Psoas muscle (tissue), 7 donors: ENCODE measurements at regions not wholly inside any gene's neighbourhood (a gene's known extent, or its start where the extent isn't known, plus 50 kb on each side); places are given as distances from the start of the nearest gene placed in this dataset.

Source experiments
- ATAC-seq, 4 donors: fragments of 200-7000 bp; cut with Tn5 transposase; one replicate each; pipeline ENCODE4 v1.9.1; 2020; ENCODE audit warnings: moderate library complexity in 3 of 4, mild to moderate bottlenecking in 2 of 4
- DNase-seq, 2 donors: peaks; one replicate each; pipeline ENCODE4 v3.0.0-alpha.2; 2020
- H3K27ac ChIP-seq: fragments of 200-600 bp; one replicate; pipeline ENCODE4 v1.8.0; 2022
- H3K27me3 ChIP-seq, 3 donors: fragments of 200-600 bp in 1 of 3; one replicate each; pipeline versions ENCODE4 v1.6.1 to v1.8.0; 2013 to 2022; ENCODE audit warnings: low read length in 2 of 3, mild to moderate bottlenecking in 2 of 3, moderate library complexity in 1 of 3; ENCODE audit not compliant: insufficient read depth in 3 of 3
- H3K36me3 ChIP-seq, 2 donors: fragments of 200-600 bp in 1 of 2; one replicate each; pipeline versions ENCODE4 v1.6.1 to v1.8.0; 2013 to 2022; ENCODE audit warnings: low read depth in 1 of 2, mild to moderate bottlenecking in 1 of 2, moderate library complexity in 1 of 2; ENCODE audit not compliant: insufficient read depth in 1 of 2
- H3K4me1 ChIP-seq: fragments of 200-600 bp; one replicate; pipeline ENCODE4 v1.8.0; 2022
- H3K4me3 ChIP-seq: fragments of 200-600 bp; one replicate; pipeline ENCODE4 v1.8.0; 2022; ENCODE audit warnings: mild to moderate bottlenecking
- H3K9me3 ChIP-seq: fragments of 200-600 bp; one replicate; pipeline ENCODE4 v1.8.0; 2022
- CTCF ChIP-seq: fragments of 200-600 bp; IDR thresholded peaks from one replicate; pipeline ENCODE4 v1.8.0; 2022; ENCODE audit warnings: antibody characterized with exemption
- WGBS, 3 donors: extraction: QIAGEN DNeasy Blood & Tissue Kit; methylation state at CpG; one replicate each; pipeline versions ENCODE4 v1.1.6 to v1.1.7; 2013; 5-methylcytosine and 5-hydroxymethylcytosine counted together
- intact Hi-C, 2 donors: fragments of 100-400 bp; cut with DNase I; formaldehyde crosslinking; loops; one replicate each; pipeline versions ENCODE4 v1.11.0 to v1.14.2; 2022
- donor health status: healthy with polysubstance abuse.
- donor health status: DM: no; HTN: no; CAD: no; lungs with moderate emphysema.
- donor health status: Bipolar disorder and iron deficiency.
- donor health status: healthy.
- donor health status: DM: yes; HTN: yes; CAD: no.
- donor health status: DM: no; HTN: no; CAD: no.
- donor health status: DM: yes; HTN: yes; CAD: no.

DNA sequence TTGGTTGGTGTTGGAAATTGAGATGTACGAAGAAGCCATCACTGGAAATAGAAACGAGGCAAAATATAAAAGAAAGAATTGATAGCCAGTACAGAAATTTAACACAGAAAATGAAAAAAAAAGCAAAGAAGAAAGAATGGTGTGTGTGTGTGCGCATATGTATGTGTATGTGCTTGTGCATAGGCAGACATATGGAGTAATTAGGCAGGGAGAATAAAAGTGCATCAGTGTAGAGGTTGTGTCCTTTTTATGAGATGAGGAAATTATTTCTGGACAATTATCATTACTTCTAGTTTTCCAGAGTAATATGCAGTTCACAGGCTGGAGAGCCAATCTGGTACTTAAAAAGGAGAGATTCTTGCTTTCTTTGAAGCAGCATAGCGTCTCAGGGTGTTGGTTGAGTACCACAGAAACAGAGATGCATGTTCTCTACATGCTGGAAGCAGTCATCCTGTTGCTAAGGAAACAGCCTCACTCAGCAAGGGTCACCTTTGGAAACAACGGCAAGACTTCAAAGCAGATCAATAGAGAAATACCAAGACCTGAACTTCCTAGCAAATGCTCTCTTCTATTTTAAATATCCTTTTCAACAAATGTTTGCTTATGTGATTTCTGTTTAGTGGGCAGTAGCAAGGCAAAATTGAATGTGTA is 172.7 kb downstream of the TAF11L14 start:
- no peak overlapping the region for H3K27ac ChIP-seq
- no peak for ATAC-seq
- TF ChIP-seq CTCF = no peak
- no peaks in the 10 kb centered on the region for H3K36me3 ChIP-seq
- no peaks in the 10 kb centered on the region for H3K27me3 ChIP-seq
- H3K4me1 ChIP-seq = no peaks in the 10 kb centered on the region
- H3K9me3 ChIP-seq = no peaks in the 10 kb centered on the region
- DNase-seq = no peak
- 63 to 72% (median 70%) methylated on average over 5 of the region's 5 CpGs for WGBS, 3 donors
- intact Hi-C loops = no loop called here
- H3K4me3 ChIP-seq = no peak overlapping the region

DNA sequence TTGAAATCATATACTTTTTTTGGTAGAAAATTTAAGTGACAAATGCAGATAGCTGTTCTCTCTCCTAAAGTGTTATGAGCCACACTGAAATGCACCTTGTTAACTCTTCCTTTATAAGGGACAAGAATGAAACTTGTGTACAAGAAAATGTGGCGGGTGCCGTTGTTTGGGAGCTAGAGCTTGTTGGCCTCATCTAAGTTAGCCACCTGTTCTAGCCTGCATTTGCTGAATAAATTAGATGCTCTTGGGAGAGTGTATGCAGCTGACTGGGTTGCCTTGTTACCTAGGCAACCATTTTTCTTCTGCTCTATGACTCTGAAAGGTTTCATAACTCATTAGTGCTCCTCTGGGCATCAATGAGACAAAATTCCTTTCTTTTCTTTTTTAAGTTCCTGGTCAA is 174.3 kb downstream of the TAF11L14 start:
- 22 to 30% (median 27%) methylated on average over 2 of the region's 2 CpGs for WGBS, 3 donors
- no peaks in the 10 kb centered on the region for H3K4me1 ChIP-seq

DNA sequence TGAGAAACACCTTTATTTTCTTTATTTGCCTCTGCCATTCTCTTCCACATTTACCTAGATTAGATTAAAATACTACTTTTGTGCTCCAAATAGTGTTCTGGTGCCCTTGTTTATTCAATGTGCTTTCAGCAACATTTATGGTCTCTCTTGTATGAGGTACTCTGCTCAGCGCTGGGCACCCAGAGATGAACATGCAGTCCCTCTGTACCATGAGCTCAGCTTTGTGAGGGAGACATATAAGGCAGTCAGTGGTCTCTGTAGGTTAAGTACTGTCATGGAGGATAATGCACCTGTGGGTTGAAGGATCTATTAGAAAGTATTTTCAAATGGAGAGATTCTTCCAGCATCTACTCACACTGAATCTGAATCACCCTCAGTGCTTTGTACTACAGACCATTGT is 176.5 kb downstream of the TAF11L14 start:
- Histone ChIP-seq H3K9me3 (no peaks in the 10 kb centered on the region), H3K36me3 (no peaks in the 10 kb centered on the region), H3K4me1 (no peaks in the 10 kb centered on the region), H3K4me3 (no peak overlapping the region), H3K27me3 (no peaks in the 10 kb centered on the region), H3K27ac (no peak overlapping the region)
- intact Hi-C loops = no loop called here
- ATAC-seq (no peak), DNase-seq (no peak)
- no peak for TF ChIP-seq CTCF
- 82 to 92% (median 84%) methylated on average over 1 of the region's 1 CpG for WGBS, 3 donors

More for the DNA sequence above, 174.3 kb downstream of the TAF11L14 start:
- TF ChIP-seq CTCF = no peak
- no peak for DNase-seq
- ATAC-seq = no peak
- Histone ChIP-seq H3K27ac (no peak overlapping the region), H3K27me3 (no peaks in the 10 kb centered on the region), H3K36me3 (no peaks in the 10 kb centered on the region), H3K9me3 (no peaks in the 10 kb centered on the region), H3K4me3 (no peak overlapping the region)
- intact Hi-C loops = no loop called here

DNA sequence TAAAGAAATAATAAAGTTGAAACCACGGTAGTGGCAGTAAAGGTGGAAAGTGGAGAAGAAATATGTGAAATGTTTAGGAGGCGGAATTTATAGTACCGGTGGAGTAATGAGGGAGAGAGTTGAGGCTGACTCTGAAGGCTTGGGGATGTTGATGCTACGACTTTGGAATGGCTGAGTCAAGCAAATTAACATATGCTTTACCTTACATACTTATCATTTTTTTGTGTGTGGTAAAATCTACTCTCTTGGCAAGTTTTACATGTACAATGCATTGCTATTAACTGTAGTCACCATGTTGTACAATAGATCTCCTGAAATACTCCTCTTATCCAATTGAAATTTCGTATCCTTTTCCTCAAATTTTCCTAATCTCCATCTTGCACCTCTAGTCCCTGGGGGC is 179.0 kb downstream of the TAF11L14 start:
- no peak for TF ChIP-seq CTCF
- Histone ChIP-seq H3K4me3 (no peak overlapping the region), H3K9me3 (no peaks in the 10 kb centered on the region), H3K27ac (no peak overlapping the region), H3K36me3 (no peaks in the 10 kb centered on the region), H3K4me1 (no peaks in the 10 kb centered on the region), H3K27me3 (no peaks in the 10 kb centered on the region)
- DNase-seq = no peak
- intact Hi-C loops = no loop called here
- WGBS, 3 donors = 67 to 78% (median 67%) methylated on average over 5 of the region's 5 CpGs
- no peak for ATAC-seq

- H3K4me1 ChIP-seq = no peaks in the 10 kb centered on the region
- no peak overlapping the region for H3K27ac ChIP-seq
- no peak overlapping the region for H3K4me3 ChIP-seq
- intact Hi-C loops = no loop called here
- no peaks in the 10 kb centered on the region for H3K36me3 ChIP-seq
- no peaks in the 10 kb centered on the region for H3K9me3 ChIP-seq
- no peak for TF ChIP-seq CTCF
- H3K27me3 ChIP-seq = no peaks in the 10 kb centered on the region
- ATAC-seq (no peak), DNase-seq (no peak)
- WGBS, 3 donors = 27 to 32% (median 32%) methylated on average over 1 of the region's 1 CpG
Measured at GRCh38 chr5:17816505-17816904, 182.2 kb downstream of the TAF11L14 start.
